GM18508 (cell line): ENCODE measurements at regions not wholly inside any gene's neighbourhood (a gene's known extent, or its start where the extent isn't known, plus 50 kb on each side); places are given as distances from the start of the nearest gene placed in this dataset.
"Not testable (repeated sequence)": the region's sequence is repeated elsewhere in the genome, so short reads cannot be mapped to it uniquely, and the experiment has no call there.

Experiments
- ATAC-seq: cut with Tn5 transposase; IDR thresholded peaks from one replicate; pipeline ENCODE4 v1.9.1; 2021; ENCODE audit warnings: moderate number of reproducible peaks; ENCODE audit not compliant: insufficient read depth, unreplicated experiment

- ATAC-seq, result no peak
Observed at GRCh38 chr1:188582911-188583532, 1754.3 kb downstream of the PLA2G4A start.

- ATAC-seq, result no peak
Observed at GRCh38 chr1:188584119-188584518, 1755.4 kb downstream of the PLA2G4A start.

GRCh38 chr1:188590641-188591040 is 1761.9 kb downstream of the PLA2G4A start:
- no peak for ATAC-seq

DNA sequence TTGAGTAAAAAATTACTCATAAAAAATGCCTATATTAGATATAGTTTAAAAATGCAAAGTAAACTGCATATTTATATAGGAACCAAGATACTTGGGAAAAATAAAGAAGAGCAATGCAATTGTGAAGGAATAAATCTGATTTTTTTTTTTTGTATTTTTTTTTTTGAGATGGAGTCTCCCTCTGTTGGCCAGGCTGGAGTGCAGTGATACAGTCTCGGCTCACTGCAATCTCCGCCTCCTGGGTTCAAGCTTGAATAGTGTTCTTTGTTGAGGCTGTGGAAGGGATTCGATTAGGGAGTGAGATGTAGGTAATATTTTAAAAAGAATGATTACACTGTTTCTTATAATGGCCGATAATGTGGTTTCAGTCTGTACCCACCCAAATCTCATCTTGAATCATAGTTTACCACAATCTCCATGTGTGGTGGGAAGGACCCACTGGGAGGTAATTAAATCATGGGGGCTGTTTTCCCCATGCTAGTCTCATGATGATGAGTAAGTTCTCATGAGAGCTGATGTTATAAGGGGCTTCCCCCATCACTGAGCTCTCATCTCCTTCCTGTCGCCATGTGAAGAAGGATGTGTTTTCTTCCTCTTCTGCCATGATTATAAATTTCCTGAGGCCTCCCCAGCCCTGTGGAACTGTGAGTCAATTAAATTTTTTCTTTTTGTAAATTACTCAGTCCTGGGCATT is 1765.9 kb downstream of the PLA2G4A start:
- no peak for ATAC-seq

DNA sequence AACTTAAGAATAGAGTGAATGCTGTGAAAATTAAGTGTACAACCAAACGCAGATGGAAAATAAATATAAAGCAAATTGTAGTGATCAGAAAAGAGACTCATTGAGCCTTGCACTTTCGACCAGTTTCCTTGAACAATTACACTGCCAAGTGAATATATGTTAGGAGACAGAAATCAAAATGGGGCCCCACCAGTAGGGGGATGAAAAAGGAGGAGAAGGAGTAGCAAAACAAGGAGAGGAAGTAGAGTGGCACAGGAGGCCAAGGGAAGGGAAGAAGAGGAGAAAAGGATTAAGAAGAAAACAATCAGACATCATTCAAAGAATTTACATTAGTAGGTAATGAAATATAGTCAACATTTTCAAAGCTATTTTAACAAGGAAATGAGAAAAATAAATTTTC is 1770.6 kb downstream of the PLA2G4A start:
- ATAC-seq, result no peak

GRCh38 chr1:188611432-188611831 is 1782.7 kb downstream of the PLA2G4A start:
- ATAC-seq, result no peak

GRCh38 chr1:188615321-188615720 is 1786.6 kb downstream of the PLA2G4A start:
- ATAC-seq, result no peak

DNA sequence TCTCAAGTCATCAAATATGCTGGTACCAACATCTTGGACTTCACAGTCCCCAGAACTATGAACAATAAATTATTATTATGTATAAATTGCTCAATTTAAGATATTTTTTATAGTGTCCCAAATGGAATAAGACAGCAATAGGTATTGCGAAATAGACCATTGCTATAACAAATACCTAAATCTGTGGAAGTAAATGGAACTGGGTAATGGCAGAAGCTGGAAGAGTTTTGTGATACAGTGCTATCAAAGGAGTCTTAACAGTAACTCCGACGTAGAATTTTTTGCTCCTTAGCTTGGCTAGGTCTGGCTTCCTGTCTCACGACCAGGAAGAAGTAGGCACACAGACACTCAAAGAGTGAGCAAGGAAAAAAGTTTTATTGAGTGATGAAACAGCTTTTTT is 1791.5 kb downstream of the PLA2G4A start:
- ATAC-seq, result no peak

- no peak for ATAC-seq
Observed at GRCh38 chr1:188641566-188642211, 1812.9 kb downstream of the PLA2G4A start.

- ATAC-seq, result no peak
Observed at GRCh38 chr1:188642704-188643103, 1814.0 kb downstream of the PLA2G4A start.

- no peak for ATAC-seq
Observed at GRCh38 chr1:188652678-188653077, 1823.9 kb downstream of the PLA2G4A start.

DNA sequence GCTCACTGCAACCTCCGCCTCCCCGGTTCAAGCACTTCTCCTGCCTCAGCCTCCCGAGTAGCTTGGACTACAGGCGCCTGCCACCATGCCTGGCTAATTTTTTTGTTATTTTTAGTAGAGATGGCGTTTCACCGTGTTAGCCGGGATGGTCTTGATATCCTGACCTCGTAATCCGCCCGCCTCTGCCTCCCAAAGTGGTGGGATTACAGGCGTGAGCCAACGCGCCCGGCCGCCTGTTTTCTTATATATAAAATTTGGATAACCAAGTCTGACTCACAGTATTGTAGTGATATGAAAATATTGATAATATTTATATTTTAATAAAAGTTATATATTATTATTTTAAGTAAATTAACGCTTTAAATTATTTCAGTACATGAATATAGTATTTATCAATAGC is 1821.7 kb downstream of the BRINP3 start:
- ATAC-seq, result not testable (repeated sequence)

DNA sequence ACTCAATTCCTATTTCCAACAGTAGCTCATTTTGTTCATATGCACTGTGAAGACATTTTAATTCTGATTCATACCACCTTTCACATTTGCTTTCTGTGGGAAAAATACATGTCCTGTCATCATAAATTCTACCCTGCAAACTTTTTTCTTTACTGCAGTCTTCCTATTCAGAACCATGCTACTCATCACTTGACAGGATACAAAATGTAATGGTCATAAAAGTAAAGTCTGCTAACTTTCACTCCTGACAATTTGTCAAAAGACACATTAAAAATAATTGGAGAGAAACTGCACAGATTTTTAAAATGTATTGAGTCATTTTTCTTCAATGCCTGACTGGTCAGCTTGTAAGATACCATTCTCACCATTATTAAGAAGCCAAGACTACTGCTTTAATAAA is 1817.1 kb downstream of the BRINP3 start:
- no peak for ATAC-seq

GRCh38 chr1:188665477-188665876 is 1812.2 kb downstream of the BRINP3 start:
- no peak for ATAC-seq

DNA sequence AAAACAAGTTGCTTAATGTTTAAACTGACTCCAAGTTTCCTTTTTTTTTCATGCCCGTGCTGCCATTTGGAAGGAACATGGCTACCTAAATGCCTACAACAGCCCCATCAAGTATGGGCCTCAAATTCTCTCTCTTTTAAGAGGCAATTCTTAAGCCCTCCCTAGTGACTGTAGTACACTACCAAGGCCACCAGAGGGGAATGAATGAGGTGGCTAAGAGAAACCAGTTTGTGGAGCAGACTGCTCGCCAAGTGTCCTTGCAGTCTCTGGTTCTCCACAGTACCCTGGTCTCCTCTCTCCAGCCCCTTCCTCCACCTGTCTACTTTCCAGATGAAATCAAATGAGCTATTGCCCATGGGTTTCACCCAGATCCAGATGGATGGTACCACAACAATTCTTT is 1809.6 kb downstream of the BRINP3 start:
- no peak for ATAC-seq

GRCh38 chr1:188669728-188670382 is 1807.8 kb downstream of the BRINP3 start:
- no peak for ATAC-seq

DNA sequence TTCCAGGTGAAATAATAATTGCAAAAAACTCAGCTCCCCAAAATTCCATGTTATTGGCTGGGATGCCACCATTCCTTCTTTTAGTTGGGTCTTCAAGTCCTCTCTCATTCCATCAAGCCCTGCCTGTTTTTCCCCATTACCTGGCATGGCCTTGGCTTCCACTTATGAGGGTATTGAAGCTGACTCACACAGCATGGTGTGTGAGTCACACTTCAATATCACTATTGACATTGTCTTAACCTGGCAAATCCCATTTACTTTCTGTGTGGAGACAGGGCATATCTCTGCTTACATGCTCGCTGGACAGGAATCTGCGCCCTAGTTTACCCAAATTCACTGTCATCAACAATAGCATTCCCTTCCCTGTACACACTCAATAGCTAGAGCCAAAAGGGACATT is 1806.8 kb downstream of the BRINP3 start:
- ATAC-seq, result no peak

- ATAC-seq, result no peak
Observed at GRCh38 chr1:188672153-188672552, 1805.5 kb downstream of the BRINP3 start.

GRCh38 chr1:188689542-188689941 is 1788.1 kb downstream of the BRINP3 start:
- ATAC-seq, result no peak

GRCh38 chr1:188700116-188700515 is 1777.5 kb downstream of the BRINP3 start:
- no peak for ATAC-seq

DNA sequence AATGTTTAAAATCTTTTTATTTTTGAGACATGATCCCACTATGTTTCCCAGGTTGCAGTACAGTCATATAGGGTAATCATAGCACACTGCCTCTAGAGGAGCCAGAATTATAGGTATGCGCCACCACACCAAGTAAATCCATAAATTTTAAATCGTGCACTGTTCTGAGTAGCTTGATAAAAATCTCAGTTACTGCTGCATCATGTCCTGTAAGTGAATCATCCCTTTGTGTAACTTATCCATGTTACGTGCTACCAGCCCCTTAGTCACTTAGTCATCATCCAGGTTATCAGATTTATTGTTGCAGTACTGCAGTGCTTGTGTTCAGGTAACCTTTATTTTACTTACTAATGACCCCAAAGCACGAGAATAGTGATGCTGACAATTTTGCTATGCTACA is 1770.9 kb downstream of the BRINP3 start:
- ATAC-seq, result no peak
